ENCODE measurements at regions not wholly inside any gene's neighbourhood (a gene's known extent, or its start where the extent isn't known, plus 50 kb on each side); places are given as distances from the start of the nearest gene placed in this dataset.
A peak's percentile ranks its signal among the peaks of the same experiment; 100 is the strongest.

DNA sequence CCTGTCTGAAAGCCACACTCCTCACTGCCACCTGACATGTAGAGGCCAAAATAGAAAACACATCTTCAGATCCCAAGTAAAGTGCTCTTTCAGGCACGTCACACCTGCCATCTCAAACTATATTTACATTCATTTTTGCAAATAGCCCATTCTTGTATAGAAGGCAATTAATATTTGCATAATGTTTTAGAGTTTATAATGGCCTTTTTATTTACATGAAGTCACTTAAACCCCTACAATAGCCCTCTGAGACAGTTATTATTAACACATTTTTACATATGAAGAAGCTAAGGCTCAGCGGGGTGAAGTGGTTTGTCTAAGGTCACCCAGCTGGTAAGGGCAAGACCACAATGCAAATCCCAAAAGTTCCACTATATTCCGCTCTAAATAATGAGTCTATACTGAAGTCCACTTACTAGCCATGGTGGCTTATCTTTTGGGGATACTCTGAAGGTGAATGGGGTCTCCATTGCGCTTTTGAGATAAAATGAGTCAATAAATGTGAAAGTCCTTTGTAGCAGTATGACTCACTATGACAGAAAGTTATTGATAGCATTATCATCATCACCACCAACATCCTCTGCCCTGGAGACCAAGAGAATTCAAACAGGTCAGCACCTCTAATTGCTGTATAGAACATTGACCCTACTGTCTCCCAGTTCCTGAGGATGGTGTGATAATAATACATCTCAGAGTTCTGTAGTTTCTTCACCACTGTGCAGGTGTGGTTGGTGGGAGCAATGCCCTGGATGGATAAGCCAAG lies 155.9 kb upstream of the BCL6 start:
- TF ChIP-seq POLR2A (IDR thresholded peaks at IDR 0.05): no peak
- TF ChIP-seq EP300 (IDR thresholded peaks at IDR 0.05): no peak
- no peak for TF ChIP-seq CTCF (IDR thresholded peaks at IDR 0.05)
- DNase-seq (ENCODE audit: low spot score in 2 of 2): no peak
- H3K27ac ChIP-seq: no peak overlapping the region
- no peaks in the 10 kb centered on the region for H3K9me3 ChIP-seq
- WGBS, 2 donors: 87 to 91% methylated on average over 4 of the region's 4 CpGs
- H3K27me3 ChIP-seq: no peaks in the 10 kb centered on the region
- peaks cover 0 to 3% (median under 1%) of the 10 kb centered on the region in 4 donors for H3K4me1 ChIP-seq
- H3K4me3 ChIP-seq: no peak overlapping the region
- H3K36me3 ChIP-seq: no peaks in the 10 kb centered on the region

- Histone ChIP-seq H3K9me3 (no peaks in the 10 kb centered on the region), H3K27me3 (no peaks in the 10 kb centered on the region), H3K27ac (no peak overlapping the region), H3K4me3 (no peak overlapping the region), H3K4me1 (peaks cover 0 to 12% (median 3%) of the 10 kb centered on the region in 4 donors), H3K36me3 (no peaks in the 10 kb centered on the region)
- no peak for TF ChIP-seq EP300 (IDR thresholded peaks at IDR 0.05)
- no peak for TF ChIP-seq CTCF (IDR thresholded peaks at IDR 0.05)
- no peak for TF ChIP-seq POLR2A (IDR thresholded peaks at IDR 0.05)
- 91 to 94% methylated on average over 14 of the region's 14 CpGs for WGBS, 2 donors
- no peak for DNase-seq (ENCODE audit: low spot score in 2 of 2)
Observed at GRCh38 chr3:187902041-187902471, 156.8 kb upstream of the BCL6 start.

DNA sequence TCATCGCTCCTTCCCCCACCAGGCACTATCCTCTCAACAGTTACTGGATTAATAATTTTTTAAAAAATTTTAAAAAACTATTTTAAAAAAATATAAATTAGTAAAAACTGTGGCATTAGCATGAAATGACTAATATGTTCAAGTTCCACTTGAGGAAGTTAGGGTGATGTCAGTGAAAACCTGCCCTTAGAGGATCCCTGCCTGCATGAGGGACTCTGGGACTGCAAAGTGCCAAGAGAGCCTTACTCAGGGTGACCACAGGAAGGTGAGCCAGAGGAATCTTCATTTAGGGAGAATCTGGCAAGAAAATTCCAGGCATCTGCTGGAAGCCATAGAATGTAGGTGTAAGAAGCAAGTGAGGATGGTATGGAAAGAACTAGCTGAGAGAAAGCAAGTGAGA lies 157.7 kb upstream of the BCL6 start:
- H3K4me1 ChIP-seq: peaks cover 0 to 13% (median 3%) of the 10 kb centered on the region in 4 donors
- no peak overlapping the region for H3K27ac ChIP-seq
- H3K9me3 ChIP-seq: no peaks in the 10 kb centered on the region
- no peaks in the 10 kb centered on the region for H3K36me3 ChIP-seq
- no peak for TF ChIP-seq POLR2A (IDR thresholded peaks at IDR 0.05)
- no peak overlapping the region for H3K4me3 ChIP-seq
- no peak for DNase-seq (ENCODE audit: low spot score in 2 of 2)
- H3K27me3 ChIP-seq: no peaks in the 10 kb centered on the region
- 100% methylated on average over 1 of the region's 1 CpG for WGBS, 2 donors

GRCh38 chr3:187903697-187904096 lies 158.4 kb upstream of the BCL6 start:
- no peak for DNase-seq (ENCODE audit: low spot score in 2 of 2)
- no peak for TF ChIP-seq POLR2A (IDR thresholded peaks at IDR 0.05)
- no peak for TF ChIP-seq CTCF (IDR thresholded peaks at IDR 0.05)
- TF ChIP-seq EP300 (IDR thresholded peaks at IDR 0.05): no peak
- 90 to 91% methylated on average over 4 of the region's 4 CpGs for WGBS, 2 donors

GRCh38 chr3:187906416-187906815 lies 161.1 kb upstream of the BCL6 start:
- H3K4me3 ChIP-seq: no peak overlapping the region
- no peaks in the 10 kb centered on the region for H3K9me3 ChIP-seq
- WGBS, 2 donors: 60 to 76% methylated on average over 5 of the region's 5 CpGs
- TF ChIP-seq EP300 (IDR thresholded peaks at IDR 0.05) (peak in 1 of 2 donors; percentile 41), CTCF (IDR thresholded peaks at IDR 0.05) (no peak)
- H3K36me3 ChIP-seq: no peaks in the 10 kb centered on the region
- H3K27ac ChIP-seq: peak overlapping the region; percentile 43 to 81 (median 55)
- H3K4me1 ChIP-seq: peaks cover 0 to 13% (median 3%) of the 10 kb centered on the region in 4 donors
- DNase-seq (ENCODE audit: low spot score in 2 of 2): peak in 1 of 2 donors; percentile 43
- no peaks in the 10 kb centered on the region for H3K27me3 ChIP-seq

More at GRCh38 chr3:187903697-187904096, 158.4 kb upstream of the BCL6 start:
- peaks cover 0 to 13% (median 3%) of the 10 kb centered on the region in 4 donors for H3K4me1 ChIP-seq
- H3K36me3 ChIP-seq: no peaks in the 10 kb centered on the region
- H3K9me3 ChIP-seq: no peaks in the 10 kb centered on the region
- H3K27me3 ChIP-seq: no peaks in the 10 kb centered on the region
- H3K4me3 ChIP-seq: no peak overlapping the region
- no peak overlapping the region for H3K27ac ChIP-seq
